Hypothalamus (tissue), 51 donors: ENCODE measurements at regions not wholly inside any gene's neighbourhood (a gene's known extent, or its start where the extent isn't known, plus 50 kb on each side); places are given as distances from the start of the nearest gene placed in this dataset.

Experiments used
- DNase-seq, 51 donors: peaks; one replicate each; lab custom pipeline; 2025; lab: John Stamatoyannopoulos, UW

DNA sequence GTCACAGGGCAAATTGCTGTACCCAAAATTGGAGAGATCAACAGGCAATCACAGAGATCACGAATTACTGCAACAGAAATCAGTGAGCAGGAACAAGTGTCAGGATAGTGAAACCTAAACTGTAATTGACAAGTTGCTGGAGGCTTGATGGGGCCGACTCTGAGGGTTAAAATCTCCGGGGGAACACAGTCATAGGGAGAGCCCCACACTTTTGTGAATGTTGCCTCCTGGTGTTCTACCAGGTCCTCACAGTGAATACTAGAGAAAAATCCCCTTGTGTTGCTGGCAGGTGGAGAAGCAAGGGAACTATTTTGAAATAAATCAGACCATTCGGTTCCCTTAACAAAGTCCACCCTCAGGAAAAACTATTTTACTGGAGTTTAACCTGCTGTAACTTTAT is 697.5 kb upstream of the CBLB start:
- no peak for DNase-seq

DNA sequence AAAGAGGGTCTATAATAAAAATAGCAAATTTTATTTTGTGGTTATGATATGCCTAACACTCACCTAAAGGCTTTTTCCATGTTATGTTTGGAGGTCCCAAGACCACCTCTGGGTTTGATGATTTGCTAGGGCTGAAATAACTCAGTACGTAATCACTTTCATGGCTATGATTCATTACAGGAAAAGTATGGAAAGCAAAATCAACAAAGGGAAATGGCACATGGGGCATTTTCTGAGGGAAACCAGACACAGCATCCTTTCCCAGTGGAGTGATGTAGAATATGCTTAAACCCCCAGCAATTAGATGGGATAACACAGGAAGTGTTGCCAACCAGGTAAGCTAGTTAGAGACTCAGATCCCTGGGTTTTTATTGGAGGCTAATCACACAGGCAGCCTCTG is 701.6 kb upstream of the CBLB start:
- no peak for DNase-seq

DNA sequence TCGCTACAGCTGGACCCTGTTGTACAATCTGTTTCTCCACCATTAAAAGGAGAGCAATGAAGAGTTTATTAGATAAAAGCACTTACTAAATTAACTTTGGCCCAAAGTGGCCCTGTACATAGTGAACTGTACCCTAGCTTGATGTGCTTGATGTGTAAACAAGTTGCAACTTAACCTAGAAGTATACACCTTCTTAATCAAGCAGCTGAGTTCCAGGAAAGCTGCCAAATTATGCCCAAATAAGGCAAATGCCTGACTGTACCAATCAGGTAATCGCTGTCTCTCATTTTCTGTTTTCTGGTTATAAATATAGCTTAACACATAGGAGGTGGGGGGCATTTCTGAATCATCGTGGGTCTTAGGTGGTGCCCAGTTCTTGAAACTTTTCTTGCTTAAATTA is 704.8 kb upstream of the CBLB start:
- no peak for DNase-seq

DNA sequence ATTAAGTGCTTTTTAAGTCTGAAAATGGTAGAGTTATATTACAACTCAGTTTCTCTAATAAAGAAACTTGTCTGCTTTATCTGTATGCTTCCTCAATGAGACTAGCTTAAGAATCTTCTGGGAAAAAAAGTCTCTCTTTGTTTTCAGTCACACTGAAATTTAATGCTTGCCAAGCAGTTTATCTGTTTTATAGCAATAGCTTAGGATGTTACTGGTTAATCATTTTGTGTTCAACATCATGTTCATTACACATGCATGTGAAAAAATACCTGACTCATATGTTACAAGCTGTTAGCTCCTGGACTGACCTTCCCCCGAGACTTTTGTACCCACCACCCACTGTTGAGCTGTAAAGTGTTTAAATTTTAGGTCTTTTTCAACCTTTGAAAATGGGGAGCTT is 706.2 kb upstream of the CBLB start:
- DNase-seq, result no peak

DNA sequence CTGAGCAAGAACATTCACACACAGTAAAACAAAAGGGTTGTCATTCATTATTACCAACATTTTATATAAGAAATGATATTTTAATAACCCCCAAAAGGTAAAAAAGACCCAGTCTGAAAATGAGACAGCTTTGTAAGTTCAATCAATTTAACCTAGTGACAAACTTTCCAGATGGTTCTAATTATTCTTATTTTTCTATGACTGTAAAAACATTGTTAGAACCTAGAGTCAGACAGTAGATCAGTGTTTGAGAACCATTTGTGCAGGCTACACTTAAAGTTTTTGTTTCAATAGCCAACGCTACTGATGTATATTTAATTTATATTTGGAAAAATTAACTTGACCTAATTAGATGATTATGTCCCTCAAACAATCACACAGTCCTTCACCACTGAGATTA is 708.4 kb upstream of the CBLB start:
- no peak for DNase-seq

DNA sequence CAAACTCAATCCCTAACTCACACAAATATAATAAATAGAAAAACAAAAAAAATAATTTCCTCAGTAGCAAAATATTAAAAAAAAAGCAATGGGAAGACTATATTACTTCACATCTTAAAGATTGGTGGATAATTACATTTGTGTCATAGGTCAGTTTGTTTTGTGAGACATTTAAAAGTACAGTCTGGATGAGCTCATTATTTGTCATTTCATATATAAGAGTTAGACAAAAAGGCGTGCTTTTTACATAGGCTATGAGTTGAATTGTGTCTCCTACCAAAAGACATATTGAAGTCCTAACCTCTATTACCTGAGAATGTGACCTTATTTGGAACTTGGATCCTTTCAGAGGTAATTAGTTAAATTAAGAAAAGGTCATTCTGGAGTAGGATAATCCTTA is 710.1 kb upstream of the CBLB start:
- no peak for DNase-seq

DNA sequence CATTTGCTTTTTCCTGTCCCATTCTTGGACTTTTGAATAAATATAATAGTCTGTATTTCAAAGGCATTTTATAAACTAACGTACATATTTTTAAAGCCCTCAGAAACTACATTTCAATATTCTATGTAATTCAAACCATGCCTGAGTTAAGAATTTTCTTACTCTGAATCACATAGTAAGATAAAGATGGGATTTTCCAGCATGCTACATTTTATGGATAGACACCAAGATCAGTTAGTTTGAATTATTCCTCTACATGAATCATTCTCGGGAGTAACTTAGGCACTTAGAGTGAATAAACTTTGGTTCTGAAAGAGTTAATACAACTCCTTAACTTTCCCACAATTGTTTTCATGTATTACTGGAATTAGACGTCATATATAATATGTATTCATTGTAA is 713.3 kb upstream of the CBLB start:
- no peak for DNase-seq

DNA sequence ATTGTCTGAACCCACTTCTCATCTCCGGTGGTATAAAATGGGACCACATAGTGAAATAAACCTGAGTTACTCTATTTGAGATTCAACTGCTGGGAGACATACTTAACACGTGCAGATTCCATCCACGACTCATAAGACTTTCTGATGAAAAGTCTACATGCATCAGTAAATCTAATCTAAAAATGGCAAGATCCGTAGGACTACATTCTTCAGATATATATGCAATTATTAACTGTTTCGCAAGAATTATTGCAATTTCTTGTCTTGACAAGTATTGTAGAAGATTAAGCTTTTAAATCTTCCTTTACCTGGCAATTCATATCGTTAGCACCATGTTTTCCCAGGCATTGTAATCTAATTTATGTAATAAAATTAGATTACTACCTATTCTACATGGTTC is 718.7 kb upstream of the CBLB start:
- no peak for DNase-seq

DNA sequence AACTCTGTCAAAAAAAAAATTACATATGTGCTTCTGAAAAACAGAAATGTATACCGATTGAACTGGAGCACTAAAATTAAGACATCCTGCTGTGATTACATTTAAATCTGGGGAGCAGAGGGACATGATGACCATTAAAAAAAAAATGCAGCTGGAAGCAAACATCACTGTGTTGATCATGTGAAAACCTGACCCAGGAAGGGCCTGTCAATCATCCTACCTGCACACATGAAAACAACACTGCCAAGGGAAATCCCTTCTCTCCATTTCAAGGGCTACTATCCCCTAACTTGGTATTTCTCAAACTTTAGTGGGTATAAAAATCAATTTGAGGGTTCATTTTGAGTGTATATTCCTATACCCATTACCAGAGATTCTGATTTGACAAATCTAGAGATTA is 719.9 kb upstream of the CBLB start:
- no peak for DNase-seq

DNA sequence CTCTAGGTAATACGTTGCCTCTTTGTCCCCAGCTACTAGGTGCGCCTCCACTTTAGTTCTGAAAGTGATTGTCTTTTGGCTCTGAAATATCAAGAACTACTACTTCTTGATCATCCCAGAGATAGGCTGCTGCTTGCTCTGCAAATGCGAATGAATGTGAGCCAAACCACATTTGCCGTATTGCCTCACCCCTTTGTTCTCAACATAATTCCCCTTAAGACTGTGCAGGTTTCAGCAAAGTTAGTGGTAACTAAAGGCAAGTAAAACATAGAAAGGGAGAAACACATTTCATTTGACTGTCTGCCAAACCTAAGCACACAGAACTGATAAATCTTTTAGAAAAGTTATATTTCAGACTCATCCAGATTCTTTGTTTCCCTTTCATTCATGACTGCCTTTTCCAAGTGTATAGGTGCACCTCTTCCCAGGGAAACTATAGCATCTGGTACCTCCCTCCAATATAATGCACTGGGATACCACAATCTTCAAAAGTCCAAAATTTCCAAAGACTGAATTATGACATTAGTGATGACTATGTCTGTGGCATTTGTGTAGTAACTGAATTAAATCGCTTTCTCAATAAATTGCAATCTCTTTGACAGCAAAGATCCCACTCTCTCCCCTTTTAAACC is 720.6 kb upstream of the CBLB start:
- DNase-seq, result no peak

DNA sequence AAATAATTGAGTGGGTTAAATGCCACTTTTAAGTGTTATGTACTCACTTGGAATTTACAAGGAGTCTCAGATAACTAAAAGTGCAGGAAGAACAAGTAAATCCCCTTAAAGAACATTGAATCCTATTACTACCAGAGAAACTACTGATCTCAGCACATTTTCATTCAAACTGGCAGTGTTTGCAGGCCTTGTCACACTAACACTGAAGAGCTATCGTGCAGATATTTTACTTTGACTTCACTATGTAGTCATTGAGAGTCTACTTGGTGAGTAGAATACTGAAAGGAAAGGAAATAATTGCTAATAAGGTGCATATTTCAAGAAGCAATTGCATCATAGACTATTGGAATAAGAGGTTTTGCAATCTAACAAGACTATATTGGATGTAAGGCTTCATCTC is 721.4 kb upstream of the CBLB start:
- DNase-seq, result no peak

DNA sequence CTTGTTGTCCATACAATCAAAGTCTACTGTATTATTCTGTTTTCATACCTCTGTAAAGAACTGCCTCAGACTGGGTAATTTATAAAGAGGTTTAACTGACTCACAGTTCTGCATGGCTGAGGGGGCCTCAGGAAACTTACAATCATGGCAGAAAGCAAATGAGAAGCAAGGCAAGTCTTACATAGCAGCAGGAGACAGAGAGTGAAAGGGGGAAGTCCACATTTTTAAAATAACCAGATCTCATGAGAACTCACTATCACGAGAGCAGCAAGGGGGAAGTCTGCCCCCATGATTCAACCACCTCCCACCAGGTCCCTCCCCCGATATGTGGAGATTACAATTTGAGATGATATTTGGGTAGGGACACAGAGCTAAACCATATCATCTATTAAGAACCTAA is 724.6 kb upstream of the CBLB start:
- no peak for DNase-seq

DNA sequence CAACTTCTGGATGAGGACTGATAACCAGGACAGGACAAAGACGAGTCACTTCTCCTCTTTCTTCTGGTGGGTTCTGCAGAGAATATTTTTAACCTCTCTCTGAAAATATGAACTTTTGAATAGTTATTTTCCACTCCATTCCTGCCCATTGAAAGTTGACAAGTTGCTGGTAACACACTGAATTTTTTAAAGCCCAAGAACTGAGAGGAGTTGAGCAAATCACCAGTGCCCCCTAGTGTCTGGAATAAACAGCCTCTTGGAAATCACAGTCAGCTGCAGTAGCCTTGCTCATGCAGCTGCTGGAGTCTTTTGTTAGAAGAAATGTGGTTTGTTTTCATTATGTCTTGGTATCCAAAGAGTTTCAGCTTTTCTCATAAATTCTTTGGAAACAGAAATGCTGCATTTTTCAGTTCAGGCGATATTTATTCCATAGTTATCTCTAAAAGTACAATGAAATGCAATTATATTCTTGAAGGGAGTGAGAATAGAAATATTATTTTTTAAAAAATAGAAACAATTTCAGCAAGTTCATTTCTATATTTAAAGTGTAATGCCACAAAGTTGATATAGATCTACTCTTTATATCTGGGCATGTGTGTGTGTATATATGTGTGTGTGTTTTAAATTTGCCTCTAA is 741.0 kb upstream of the CBLB start:
- DNase-seq, result peak in 38 of 51 donors; percentile 0 to 84 (median 28)

DNA sequence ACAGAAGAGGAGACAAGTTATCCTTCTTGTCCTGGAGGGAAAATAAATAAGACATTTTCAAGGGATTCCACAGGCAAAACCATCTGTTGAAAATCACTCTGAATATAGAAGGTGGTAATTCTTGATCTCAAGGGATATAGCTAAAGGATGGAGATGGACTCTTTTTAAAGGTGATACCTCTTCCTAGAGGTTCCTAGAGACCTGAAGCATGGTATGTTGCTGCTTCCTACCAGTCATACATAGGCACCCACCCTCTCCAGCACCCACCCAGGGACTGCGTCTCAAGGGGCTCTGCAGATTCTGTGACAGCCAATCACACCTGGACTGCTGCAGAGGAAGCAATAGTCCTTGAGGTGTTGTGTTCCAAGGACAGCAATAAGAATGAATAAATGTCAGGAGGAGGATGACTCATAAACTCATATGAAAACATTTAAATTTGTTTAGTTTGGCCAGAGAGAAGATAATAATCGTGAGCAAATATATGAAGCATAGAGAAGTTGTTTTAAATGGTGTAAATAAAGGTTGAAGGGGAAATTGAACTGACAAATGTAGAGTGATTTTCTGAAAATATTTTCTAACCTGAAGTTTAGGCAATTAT is 741.6 kb upstream of the CBLB start:
- no peak for DNase-seq

DNA sequence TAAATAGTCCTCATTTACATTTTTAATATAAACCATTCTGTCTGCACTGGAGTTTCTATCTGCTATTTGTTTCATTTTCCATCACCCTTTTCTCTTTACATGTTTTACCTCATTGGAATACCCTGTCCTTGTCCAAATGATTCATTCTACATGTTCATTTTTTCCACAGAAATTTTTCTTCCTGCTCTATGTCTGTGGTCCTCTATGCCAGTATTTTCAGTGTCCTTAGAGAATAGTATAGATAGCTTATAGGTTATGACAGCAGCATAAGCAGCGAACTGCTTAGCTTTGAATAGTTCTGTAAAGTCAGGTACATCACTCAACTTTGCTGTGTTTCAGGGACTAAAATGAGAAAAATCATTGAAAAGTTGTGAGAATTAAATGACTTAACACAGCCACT is 742.3 kb upstream of the CBLB start:
- no peak for DNase-seq

DNA sequence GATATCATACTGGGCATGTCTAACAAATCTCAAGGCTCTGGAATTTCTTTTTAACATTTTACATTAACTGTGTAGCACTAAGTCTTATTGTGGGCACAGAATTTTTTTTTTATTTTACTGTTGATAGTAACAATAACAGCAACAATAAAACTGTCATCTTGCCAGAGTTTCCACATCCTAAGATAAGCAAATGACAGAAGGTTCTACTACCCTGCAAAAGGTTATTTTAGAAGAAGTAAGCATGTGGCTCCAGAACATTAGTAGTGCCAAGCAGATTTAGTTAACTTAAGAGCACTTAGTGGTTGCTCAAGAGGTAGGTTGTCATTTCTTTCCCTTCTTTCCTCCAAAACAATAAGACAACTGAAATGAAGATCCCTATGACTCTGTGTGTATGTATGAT is 743.0 kb upstream of the CBLB start:
- no peak for DNase-seq

DNA sequence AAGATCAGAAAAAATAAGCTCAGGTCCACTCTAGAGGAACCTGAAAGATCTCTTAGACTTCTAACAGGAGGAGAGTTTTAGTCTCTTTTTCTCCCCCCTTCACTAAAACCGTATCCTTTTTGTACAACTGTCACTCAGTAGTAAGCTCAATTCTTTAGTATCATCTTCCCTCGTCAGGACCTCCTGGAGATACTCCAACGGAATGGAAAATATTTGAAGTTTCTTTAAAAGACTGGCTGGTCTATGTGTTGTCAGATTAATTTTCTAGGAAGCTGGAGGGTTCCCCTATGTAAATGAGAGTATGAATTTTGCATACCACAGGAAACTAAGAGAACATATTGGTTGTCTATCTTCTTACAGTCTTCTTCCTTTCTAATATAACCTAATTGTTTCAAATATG is 747.7 kb upstream of the CBLB start:
- no peak for DNase-seq

DNA sequence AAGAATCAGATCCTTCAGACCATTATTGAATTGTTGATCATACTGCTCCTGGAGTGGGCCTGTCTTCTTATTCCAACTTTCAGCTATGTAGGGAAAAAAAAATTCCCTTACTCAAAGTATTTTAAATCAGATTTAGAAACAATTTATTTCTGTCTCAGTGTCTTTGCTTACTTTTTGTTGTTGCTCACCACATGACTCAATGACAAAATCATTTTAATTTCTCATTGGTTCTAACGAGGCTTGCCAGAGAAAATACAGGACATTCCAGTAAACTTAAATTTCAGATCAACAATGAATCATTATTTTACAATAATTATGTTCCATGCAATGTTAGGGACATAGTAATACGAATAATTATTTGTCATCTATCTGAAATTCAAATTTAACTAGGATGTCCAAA is 748.5 kb upstream of the CBLB start:
- no peak for DNase-seq

DNA sequence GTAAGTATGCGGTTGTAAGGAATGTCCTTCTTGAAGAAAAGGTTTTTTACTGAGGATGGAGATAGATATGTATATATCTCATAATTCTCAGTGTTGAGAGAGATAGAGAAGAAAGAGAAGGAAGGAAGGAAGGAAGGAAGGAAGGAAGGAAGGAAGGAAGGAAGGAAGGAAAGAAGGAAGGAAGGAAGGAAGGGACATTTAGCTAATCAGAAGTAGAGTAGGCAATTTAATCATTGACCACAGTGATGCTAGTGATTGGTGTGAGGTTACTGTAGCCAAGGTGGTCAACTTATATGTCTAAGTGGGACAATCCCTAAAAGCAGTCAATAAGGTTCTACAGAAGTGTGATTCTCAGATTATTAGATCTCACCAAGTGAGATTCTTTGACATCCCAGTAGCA is 751.8 kb upstream of the CBLB start:
- no peak for DNase-seq

DNA sequence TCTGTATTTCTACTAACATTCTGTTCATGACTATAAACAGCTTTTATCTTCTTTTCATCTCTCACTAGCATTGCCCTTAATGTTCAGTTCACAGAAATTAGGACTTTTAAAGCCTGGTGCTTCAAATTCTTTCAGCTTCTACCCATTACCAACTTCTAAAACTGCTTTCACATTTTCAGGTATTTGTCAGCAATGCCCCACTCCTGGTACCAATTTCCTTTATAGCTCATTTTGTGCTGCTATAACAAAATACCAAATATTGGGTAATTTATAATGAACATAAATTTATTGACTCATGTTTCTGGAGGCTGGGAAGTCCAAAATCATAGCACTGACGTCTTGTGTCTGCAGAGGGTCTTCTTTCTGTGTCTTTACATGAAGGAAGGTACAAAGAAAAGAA is 753.1 kb upstream of the CCDC54 start:
- DNase-seq, result no peak

DNA sequence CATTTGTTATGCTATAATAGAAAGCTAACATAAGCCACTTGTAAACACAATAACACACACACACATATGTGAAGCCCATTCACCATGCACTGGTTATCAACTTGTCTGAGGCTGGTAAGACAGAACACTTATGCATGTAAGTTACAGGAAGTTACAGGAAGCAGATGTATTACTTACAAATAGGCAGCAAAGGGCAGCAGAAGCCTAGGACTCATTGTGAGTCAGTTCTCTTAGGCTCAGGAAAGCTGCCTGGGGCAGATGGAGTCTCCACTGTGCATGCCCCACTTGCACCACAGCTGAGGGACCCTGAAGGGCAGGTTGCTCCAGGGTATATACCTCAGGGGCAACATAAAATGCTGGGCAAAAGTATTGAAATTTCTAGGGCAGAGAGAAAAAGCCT is 748.8 kb upstream of the CCDC54 start:
- no peak for DNase-seq

DNA sequence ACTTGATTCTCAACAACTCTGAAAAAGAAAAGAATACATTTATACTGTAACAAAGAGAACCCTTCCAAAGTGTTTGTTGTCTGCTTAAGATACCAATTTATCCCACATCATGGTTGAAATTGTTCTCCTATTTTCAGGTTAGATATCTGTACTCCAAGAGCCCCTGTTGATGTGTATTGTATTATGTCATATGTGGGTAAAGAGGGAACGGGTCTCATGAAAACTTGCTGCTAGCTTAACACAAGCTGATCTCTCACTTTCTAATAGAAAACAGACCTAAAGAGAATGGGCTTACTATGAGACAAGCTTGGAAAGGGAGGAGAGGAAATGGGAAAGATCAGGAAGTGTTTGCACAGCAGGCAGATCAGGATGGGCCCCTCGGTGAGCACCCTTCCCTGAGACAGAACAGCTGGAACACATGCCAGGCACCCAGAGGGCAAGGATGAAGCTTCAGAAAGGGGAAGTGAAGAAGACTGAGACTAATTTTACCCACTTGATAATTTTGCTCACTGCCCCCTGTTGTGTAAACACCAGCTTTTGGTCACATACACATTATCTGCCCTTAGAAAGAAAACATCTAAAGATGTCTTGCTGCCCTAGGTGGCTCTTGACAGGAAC is 747.9 kb upstream of the CCDC54 start:
- DNase-seq, result no peak
